Muscle of leg (tissue), 3 donors: ENCODE measurements at regions not wholly inside any gene's neighbourhood (a gene's known extent, or its start where the extent isn't known, plus 50 kb on each side); places are given as distances from the start of the nearest gene placed in this dataset.
"Not testable (repeated sequence)": the region's sequence is repeated elsewhere in the genome, so short reads cannot be mapped to it uniquely, and the experiment has no call there.

Experiments
- DNase-seq: peaks from one replicate; pipeline ENCODE4 v3.0.0; 2013
- H3K27ac ChIP-seq: one replicate; pipeline ENCODE4 v1.5.1; 2013; ENCODE audit warnings: mild to moderate bottlenecking, low read length, control low read depth
- H3K27me3 ChIP-seq: one replicate; pipeline ENCODE4 v1.6.1; 2013; ENCODE audit warnings: low read length; ENCODE audit not compliant: control insufficient read depth, insufficient read depth
- H3K36me3 ChIP-seq: one replicate; pipeline ENCODE4 v1.6.1; 2013; ENCODE audit warnings: low read length; ENCODE audit not compliant: control insufficient read depth, insufficient read depth
- H3K4me1 ChIP-seq: one replicate; pipeline ENCODE4 v1.6.1; 2013; ENCODE audit warnings: low read length; ENCODE audit not compliant: control insufficient read depth, insufficient read depth
- H3K4me3 ChIP-seq: one replicate; pipeline ENCODE4 v1.5.1; 2013; ENCODE audit warnings: low read length, control low read depth
- H3K9me3 ChIP-seq: replicated peaks from 2 replicates; pipeline ENCODE4 v1.6.1; 2013; ENCODE audit warnings: low read depth, low read length; ENCODE audit not compliant: control insufficient read depth
- WGBS: methylation state at CpG from one replicate; pipeline ENCODE4 v1.1.5; 2013; ENCODE audit warnings: missing lambda C conversion rate; ENCODE audit not compliant: insufficient coverage; 5-methylcytosine and 5-hydroxymethylcytosine counted together

DNA sequence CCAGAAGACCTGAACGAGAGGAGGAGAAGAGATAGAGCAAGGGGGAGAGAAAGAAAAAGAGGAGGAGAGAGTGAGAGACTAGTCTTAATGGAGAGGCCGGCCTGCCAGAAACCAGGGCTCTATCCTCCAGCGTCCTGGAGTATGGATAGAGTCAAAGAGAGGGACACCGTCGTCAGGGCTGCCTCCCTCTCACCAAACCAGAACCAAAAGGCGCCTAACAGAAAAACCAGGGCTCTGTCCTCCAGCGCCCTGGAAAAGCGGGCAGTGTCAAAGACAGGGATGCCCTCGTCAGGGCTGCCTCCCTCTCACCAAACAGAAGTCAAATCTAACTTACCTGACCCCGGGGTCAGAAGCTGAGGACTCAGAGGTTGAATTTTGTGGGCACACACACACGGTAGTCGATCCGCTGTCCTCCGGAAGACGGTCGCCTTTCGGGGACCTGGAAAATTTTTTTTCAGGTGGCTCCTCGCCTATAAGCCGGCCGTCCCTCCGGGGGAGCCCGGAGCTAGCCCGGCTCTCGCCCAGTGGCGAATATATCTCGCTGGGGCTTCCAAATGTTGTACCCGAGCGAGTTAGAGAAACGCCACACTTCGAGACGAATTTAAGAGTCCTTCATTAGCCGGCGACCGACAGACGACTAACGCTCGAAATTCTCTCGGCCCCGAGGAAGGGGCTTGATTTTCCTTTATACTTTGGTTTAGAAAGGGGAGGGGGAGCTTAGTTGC lies 148.2 kb downstream of the TRIM27 start:
- Histone ChIP-seq H3K27ac (no peak overlapping the region), H3K4me1 (peaks cover 7% of the 10 kb centered on the region), H3K4me3 (no peak overlapping the region), H3K9me3 (no peaks in the 10 kb centered on the region), H3K36me3 (no peaks in the 10 kb centered on the region), H3K27me3 (peaks cover 87% of the 10 kb centered on the region)
- no peak for DNase-seq
- 0% methylated on average over 21 of the region's 39 CpGs for WGBS

DNA sequence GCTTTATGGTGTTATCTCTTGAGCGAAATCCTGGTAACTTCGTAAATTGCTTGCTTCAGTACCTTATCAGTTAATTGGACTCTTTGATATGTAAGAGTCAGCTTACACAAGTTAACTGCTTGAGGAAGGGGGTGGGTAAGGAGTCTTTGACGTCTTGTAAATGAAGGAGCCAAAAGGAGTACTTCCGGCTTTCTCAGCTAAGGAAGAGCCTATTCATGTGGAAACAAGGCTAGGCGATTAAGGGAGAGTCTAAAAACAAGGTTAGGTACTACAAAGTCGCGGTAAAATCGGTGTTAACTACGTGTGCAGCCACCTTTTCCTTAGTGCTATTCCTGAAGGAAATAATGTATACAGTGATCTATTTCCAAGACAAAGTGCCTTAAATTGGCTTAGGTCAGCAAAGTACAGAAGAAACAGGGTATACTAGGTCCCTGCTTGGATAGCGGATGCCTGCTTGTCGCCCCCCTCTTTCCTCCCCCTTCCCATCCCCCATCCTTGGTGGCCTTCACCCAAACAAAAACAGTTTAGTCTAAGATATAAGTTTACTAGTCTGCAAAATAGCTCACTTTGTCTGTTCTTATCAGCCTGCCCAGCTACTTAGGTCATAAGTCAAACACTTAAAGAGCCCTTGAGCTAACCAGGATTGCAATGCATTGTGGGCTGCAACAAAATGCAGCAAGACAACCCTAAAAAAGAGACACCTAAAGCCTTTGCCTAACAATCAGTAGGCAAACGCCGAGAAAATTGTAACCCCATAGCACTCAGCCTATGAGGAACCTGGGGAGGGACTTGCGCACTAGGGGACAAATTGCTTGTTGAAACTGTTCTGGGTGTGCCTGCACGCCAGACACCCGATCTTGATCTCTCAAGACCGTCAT lies 147.3 kb downstream of the TRIM27 start:
- no peak for DNase-seq
- Histone ChIP-seq H3K27ac (no peak overlapping the region), H3K9me3 (no peaks in the 10 kb centered on the region), H3K4me3 (no peak overlapping the region), H3K27me3 (peaks cover 82% of the 10 kb centered on the region), H3K4me1 (peaks cover 7% of the 10 kb centered on the region), H3K36me3 (no peaks in the 10 kb centered on the region)
- 6% methylated on average over 6 of the region's 17 CpGs for WGBS

DNA sequence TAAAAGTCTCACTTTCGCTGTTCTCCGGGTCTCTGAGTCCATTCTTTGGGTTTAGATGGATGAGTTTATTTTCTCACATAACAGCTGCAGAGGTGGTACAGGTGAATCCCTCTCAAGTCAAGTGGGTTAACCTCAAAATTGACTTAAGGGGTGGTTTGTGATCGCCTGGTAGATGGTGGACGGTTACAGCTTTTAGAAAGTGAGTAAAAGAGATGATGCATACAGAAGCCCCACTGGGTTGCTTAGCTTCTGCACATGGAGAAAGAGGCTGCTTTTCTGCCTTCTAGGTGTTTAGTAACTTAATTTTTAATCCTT lies 146.7 kb downstream of the TRIM27 start:
- DNase-seq, result no peak
- H3K4me3 ChIP-seq, result no peak overlapping the region
- peaks cover 7% of the 10 kb centered on the region for H3K4me1 ChIP-seq
- 0% methylated on average over 1 of the region's 4 CpGs for whole genome bisulfite sequencing
- H3K9me3 ChIP-seq, result no peaks in the 10 kb centered on the region
- H3K27ac ChIP-seq, result no peak overlapping the region
- peaks cover 82% of the 10 kb centered on the region for H3K27me3 ChIP-seq
- no peaks in the 10 kb centered on the region for H3K36me3 ChIP-seq

DNA sequence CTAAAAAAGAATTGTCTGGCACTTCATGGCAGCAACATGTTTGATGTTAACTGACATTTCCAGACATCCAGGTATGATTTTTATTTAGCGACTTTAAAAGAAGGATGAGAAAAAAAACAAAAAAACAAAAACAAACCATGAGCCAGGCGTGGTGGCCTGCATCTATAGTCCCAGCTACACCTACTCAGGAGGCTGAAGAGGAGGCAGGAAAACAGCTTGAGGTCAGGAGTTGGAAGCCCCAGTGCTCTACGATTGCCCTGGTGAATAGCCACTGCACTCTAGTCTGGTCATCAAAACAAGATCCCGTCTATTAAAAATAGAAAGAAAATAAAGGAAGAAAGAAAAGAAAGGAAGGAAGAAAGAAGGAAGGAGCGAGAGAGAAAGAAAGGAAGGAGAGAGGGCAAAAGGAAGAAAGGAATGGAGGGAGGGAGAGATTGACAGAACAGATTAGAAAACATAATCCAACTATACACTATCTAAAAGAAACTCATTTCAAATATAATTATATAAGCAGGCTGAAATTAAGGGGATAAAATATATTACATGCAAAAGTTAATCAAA lies 141.6 kb downstream of the TRIM27 start:
- no CpG with 5 or more reads among the region's 5 CpGs for WGBS

GRCh38 chr6:28785962-28786679 lies 137.7 kb downstream of the TRIM27 start:
- H3K27me3 ChIP-seq, result peaks cover 89% of the 10 kb centered on the region
- WGBS, result under 1% methylated on average over 24 of the region's 30 CpGs

More for the DNA sequence above, 141.6 kb downstream of the TRIM27 start:
- Histone ChIP-seq H3K36me3 (no peaks in the 10 kb centered on the region), H3K27ac (no peak overlapping the region), H3K4me1 (no peaks in the 10 kb centered on the region), H3K9me3 (no peaks in the 10 kb centered on the region), H3K4me3 (no peak overlapping the region), H3K27me3 (peaks cover 75% of the 10 kb centered on the region)
- no peak for DNase-seq

GRCh38 chr6:28789553-28790083 lies 134.2 kb downstream of the TRIM27 start:
- Histone ChIP-seq H3K9me3 (no peaks in the 10 kb centered on the region), H3K4me1 (peaks cover 3% of the 10 kb centered on the region), H3K27me3 (peaks cover 85% of the 10 kb centered on the region), H3K4me3 (peak overlapping the region; percentile 33), H3K36me3 (no peaks in the 10 kb centered on the region), H3K27ac (no peak overlapping the region)
- peak; percentile 66 for DNase-seq
- WGBS, result 0% methylated on average over 3 of the region's 20 CpGs

More at GRCh38 chr6:28785962-28786679, 137.7 kb downstream of the TRIM27 start:
- no peaks in the 10 kb centered on the region for H3K36me3 ChIP-seq
- no peaks in the 10 kb centered on the region for H3K9me3 ChIP-seq
- H3K27ac ChIP-seq, result no peak overlapping the region
- DNase-seq, result no peak
- no peak overlapping the region for H3K4me3 ChIP-seq
- H3K4me1 ChIP-seq, result peaks cover 3% of the 10 kb centered on the region

GRCh38 chr6:28791002-28791383 lies 132.8 kb downstream of the TRIM27 start:
- Histone ChIP-seq H3K4me1 (peaks cover 5% of the 10 kb centered on the region), H3K27ac (no peak overlapping the region), H3K36me3 (no peaks in the 10 kb centered on the region), H3K9me3 (no peaks in the 10 kb centered on the region), H3K27me3 (peaks cover 85% of the 10 kb centered on the region), H3K4me3 (no peak overlapping the region)
- no peak for DNase-seq
- WGBS, result 0% methylated on average over 1 of the region's 6 CpGs

DNA sequence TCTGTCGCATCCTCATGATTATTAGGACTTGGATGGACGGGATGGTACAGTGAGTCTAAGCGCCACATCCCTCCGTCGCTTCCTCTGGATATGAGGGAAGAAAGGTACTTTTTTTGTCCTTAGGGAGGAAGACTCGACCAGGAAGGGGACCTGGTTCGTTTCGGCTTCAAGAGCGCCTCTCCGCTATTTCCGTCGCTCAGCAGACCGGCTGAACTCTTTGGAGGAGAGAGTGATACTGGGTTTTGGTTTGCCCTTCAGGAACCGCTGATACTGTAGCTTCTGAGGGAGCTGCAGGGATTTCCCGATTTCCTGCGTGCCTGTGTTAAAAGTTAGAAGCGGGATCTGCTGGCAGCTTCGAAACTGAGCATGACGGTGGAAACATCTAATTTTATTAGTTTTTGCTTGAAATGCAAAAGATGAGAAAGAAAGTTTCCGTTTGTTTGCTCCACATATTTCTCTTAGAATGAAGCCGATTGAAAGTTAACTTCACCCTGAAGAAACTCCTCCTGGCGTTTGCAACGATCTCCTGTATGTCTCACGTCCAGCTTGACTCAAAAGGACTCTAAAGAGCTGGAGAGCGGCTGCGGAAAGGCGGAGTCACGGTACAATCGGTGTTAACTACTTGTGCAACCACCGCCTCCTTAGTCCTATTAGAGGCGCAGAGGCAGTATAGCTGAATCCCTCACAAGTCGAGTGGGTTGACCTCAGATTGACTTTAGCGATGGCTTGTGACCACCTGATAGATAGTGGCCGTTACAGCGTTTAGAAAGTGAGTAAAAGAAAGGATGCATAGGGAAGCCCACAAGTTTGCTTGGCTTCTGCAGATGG lies 129.4 kb downstream of the TRIM27 start:
- Histone ChIP-seq H3K4me1 (peaks cover 4% of the 10 kb centered on the region), H3K9me3 (no peaks in the 10 kb centered on the region), H3K4me3 (no peak overlapping the region), H3K27ac (no peak overlapping the region), H3K27me3 (peaks cover 68% of the 10 kb centered on the region), H3K36me3 (no peaks in the 10 kb centered on the region)
- WGBS, result 1% methylated on average over 30 of the region's 35 CpGs
- DNase-seq, result peak; percentile 30

DNA sequence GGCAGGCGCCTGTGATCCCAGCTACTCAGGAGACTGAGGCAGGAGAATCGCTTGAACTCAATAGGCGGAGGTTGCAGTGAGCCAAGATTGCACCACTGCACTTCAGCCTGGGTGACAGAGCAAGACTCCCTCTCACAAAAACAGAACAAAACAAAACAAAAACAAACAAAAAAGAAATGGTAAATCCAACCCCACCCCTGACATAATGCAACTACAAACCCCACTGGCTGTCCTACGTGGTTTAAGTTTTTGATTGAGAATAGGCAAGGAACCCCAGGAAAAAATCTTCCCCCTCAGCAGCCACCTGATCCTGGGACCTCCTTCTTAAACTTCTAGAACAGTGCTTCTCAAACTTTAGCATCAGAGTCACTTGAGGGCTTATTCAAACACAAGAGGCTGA lies 123.1 kb downstream of the TRIM27 start:
- not testable (repeated sequence) for H3K4me3 ChIP-seq, H3K4me1 ChIP-seq, H3K9me3 ChIP-seq, DNase-seq, H3K27ac ChIP-seq, H3K36me3 ChIP-seq
- 77% methylated on average over 4 of the region's 4 CpGs for WGBS
- peaks cover 50% of the 10 kb centered on the region for H3K27me3 ChIP-seq
